CD14-positive monocyte (primary cell): ENCODE measurements at regions not wholly inside any gene's neighbourhood (a gene's known extent, or its start where the extent isn't known, plus 50 kb on each side); places are given as distances from the start of the nearest gene placed in this dataset.

Source experiments
- DNase-seq, 3 donors: peaks; one replicate each; pipeline ENCODE4 v3.0.0-alpha.2; 2011 to 2022
- H2AFZ ChIP-seq: 2 replicates; pipeline ENCODE4 v1.6.0; 2012; ENCODE audit warnings: mild to moderate bottlenecking, low read depth, low read length, inconsistent platforms; ENCODE audit not compliant: insufficient read depth, poor library complexity, severe bottlenecking
- H3K27ac ChIP-seq, 2 donors: 1 replicate in 1 of 2; 2 replicates in 1 of 2; pipeline ENCODE4 v1.5.1; 2012 to 2013; ENCODE audit warnings: low read length in 2 of 2, control low read depth in 1 of 2, inconsistent platforms in 1 of 2, low read depth in 1 of 2, mild to moderate bottlenecking in 1 of 2
- H3K27me3 ChIP-seq, 2 donors: one replicate each; pipeline versions ENCODE4 v1.6.0 to v1.6.1; 2011 to 2013; ENCODE audit warnings: low read length in 2 of 2; ENCODE audit not compliant: control insufficient read depth in 2 of 2, insufficient read depth in 2 of 2
- H3K36me3 ChIP-seq, 2 donors: replicated peaks in 1 of 2; 1 replicate in 1 of 2; 2 replicates in 1 of 2; pipeline versions ENCODE4 v1.5.1 to v1.6.1; 2012 to 2013; ENCODE audit warnings: low read length in 2 of 2, control low read depth in 1 of 2, inconsistent platforms in 1 of 2, mild to moderate bottlenecking in 1 of 2; ENCODE audit not compliant: insufficient read depth in 2 of 2, control insufficient read depth in 1 of 2
- H3K4me1 ChIP-seq, 2 donors: 1 replicate in 1 of 2; 2 replicates in 1 of 2; pipeline versions ENCODE4 v1.5.1 to v1.6.1; 2012 to 2013; ENCODE audit warnings: low read length in 2 of 2, control low read depth in 1 of 2, inconsistent platforms in 1 of 2, mild to moderate bottlenecking in 1 of 2, moderate library complexity in 1 of 2; ENCODE audit not compliant: insufficient read depth in 2 of 2, control insufficient read depth in 1 of 2
- H3K4me2 ChIP-seq: replicated peaks from 2 replicates; pipeline ENCODE3; 2012; ENCODE audit warnings: low read length, moderate library complexity, mild to moderate bottlenecking; ENCODE audit not compliant: poor library complexity, severe bottlenecking; ENCODE audit errors: extremely low read depth
- H3K4me3 ChIP-seq, 3 experiments: fragments of 200-600 bp in 1 of 3; sonication (generic) in 1 of 3; replicated peaks in 1 of 3; 1 replicate in 2 of 3; 2 replicates in 1 of 3; pipeline ENCODE4 v1.5.1; 2011 to 2013; ENCODE audit warnings: low read length in 3 of 3, mild to moderate bottlenecking in 3 of 3, control low read depth in 2 of 3, low read depth in 2 of 3, inconsistent platforms in 1 of 3, moderate library complexity in 1 of 3
- H3K79me2 ChIP-seq: 2 replicates; pipeline ENCODE4 v1.6.0; 2012; ENCODE audit warnings: mild to moderate bottlenecking, control low read depth, inconsistent platforms, low read length, moderate library complexity; ENCODE audit not compliant: insufficient read depth
- H3K9ac ChIP-seq: 2 replicates; pipeline ENCODE4 v1.6.0; 2017; ENCODE audit warnings: low read length, mild to moderate bottlenecking; ENCODE audit not compliant: insufficient read depth, poor library complexity, severe bottlenecking
- H3K9me3 ChIP-seq, 2 donors: replicated peaks in 1 of 2; 1 replicate in 1 of 2; 2 replicates in 1 of 2; pipeline versions ENCODE4 v1.5.1 to v1.6.1; 2012 to 2013; ENCODE audit warnings: low read length in 2 of 2, control low read depth in 1 of 2; ENCODE audit not compliant: control insufficient read depth in 1 of 2, insufficient read depth in 1 of 2
- H4K20me1 ChIP-seq: 2 replicates; pipeline ENCODE4 v1.6.0; 2012; ENCODE audit warnings: mild to moderate bottlenecking, low read length, control low read depth, moderate library complexity; ENCODE audit not compliant: insufficient read depth
- H3K27ac Mint-ChIP-seq, 7 donors: one replicate each; pipeline ENCODE4 v1.8.0; 2020; ENCODE audit warnings: mild to moderate bottlenecking in 7 of 7, mixed read lengths in 7 of 7, moderate library complexity in 6 of 7, inconsistent platforms in 2 of 7
- H3K27me3 Mint-ChIP-seq, 3 donors: one replicate each; pipeline ENCODE4 v1.8.0; 2021 to 2022; ENCODE audit warnings: low read depth in 3 of 3, mild to moderate bottlenecking in 3 of 3, mixed read lengths in 3 of 3, moderate library complexity in 3 of 3, inconsistent platforms in 1 of 3
- H3K36me3 Mint-ChIP-seq, 2 donors: one replicate each; pipeline ENCODE4 v1.8.0; 2020; ENCODE audit warnings: mixed read lengths in 2 of 2, inconsistent platforms in 1 of 2, mild to moderate bottlenecking in 1 of 2
- H3K4me1 Mint-ChIP-seq: one replicate; pipeline ENCODE4 v1.8.0; 2020; ENCODE audit warnings: mild to moderate bottlenecking, mixed read lengths
- H3K4me3 Mint-ChIP-seq, 2 donors: one replicate each; pipeline ENCODE4 v1.8.0; 2020; ENCODE audit warnings: mild to moderate bottlenecking in 2 of 2, mixed read lengths in 2 of 2, moderate library complexity in 1 of 2
- H3K9me3 Mint-ChIP-seq, 7 donors: one replicate each; pipeline ENCODE4 v1.8.0; 2020 to 2022; ENCODE audit warnings: mixed read lengths in 7 of 7, mild to moderate bottlenecking in 6 of 7, moderate library complexity in 6 of 7, inconsistent platforms in 2 of 7
- CTCF ChIP-seq: fragments of 200-600 bp; IDR thresholded peaks from one replicate; pipeline ENCODE4 v1.8.0; 2022; ENCODE audit warnings: antibody characterized with exemption, mild to moderate bottlenecking
- WGBS: methylation state at CpG from one replicate; pipeline ENCODE4 v1.1.5; 2013; ENCODE audit warnings: missing lambda C conversion rate; ENCODE audit not compliant: insufficient coverage; 5-methylcytosine and 5-hydroxymethylcytosine counted together
- intact Hi-C, 2 donors: fragments of 100-400 bp; cut with micrococcal nuclease; formaldehyde crosslinking; loops; one replicate each; pipeline versions ENCODE4 v1.15.0 to v1.15.1; 2023

DNA sequence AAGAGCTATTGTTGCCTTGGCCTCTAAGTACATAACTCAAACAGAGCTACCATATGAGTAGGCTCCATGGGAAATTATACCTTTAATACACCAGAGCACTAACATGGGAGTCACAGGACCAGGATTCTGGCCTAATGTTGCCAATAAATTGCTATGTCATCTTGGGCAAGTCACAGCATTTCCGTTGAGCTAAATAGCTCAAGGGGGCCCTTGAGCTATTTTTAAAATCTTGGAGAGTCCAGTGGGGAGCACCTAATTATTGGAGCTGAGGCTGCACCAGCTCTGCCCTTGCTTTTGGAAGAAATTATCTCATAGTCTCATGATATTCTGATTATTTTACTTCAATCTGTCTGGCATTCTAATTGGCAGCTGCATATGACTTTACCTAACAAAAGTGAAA, 350.8 kb downstream of the ENC1 start:
- Histone ChIP-seq H3K4me1 (peaks cover 17 to 18% of the 10 kb centered on the region in 2 donors), H3K27me3 (no peaks in the 10 kb centered on the region), H3K36me3 (no peaks in the 10 kb centered on the region), H3K27ac (no peak overlapping the region), H2AFZ (no peak overlapping the region), H3K9ac (no peak overlapping the region), H3K79me2 (no peaks in the 10 kb centered on the region), H3K4me3 (no peak overlapping the region), H3K4me2 (no peak overlapping the region), H4K20me1 (no peaks in the 10 kb centered on the region), H3K9me3 (no peaks in the 10 kb centered on the region)
- WGBS = 20% methylated on average over 1 of the region's 1 CpG
- intact Hi-C loops = no loop called here
- peak in 1 of 3 donors; percentile 36 for DNase-seq
- TF ChIP-seq CTCF = no peak
- H3K4me3 Mint-ChIP-seq = no peak overlapping the region
- H3K27me3 Mint-ChIP-seq = peaks cover under 1 to 9% (median 2%) of the 10 kb centered on the region in 3 donors
- H3K9me3 Mint-ChIP-seq = peaks cover 0 to 4% (median 0%) of the 10 kb centered on the region in 7 donors
- no peaks in the 10 kb centered on the region for H3K36me3 Mint-ChIP-seq
- no peak overlapping the region for H3K27ac Mint-ChIP-seq
- H3K4me1 Mint-ChIP-seq = peaks cover 9% of the 10 kb centered on the region

DNA sequence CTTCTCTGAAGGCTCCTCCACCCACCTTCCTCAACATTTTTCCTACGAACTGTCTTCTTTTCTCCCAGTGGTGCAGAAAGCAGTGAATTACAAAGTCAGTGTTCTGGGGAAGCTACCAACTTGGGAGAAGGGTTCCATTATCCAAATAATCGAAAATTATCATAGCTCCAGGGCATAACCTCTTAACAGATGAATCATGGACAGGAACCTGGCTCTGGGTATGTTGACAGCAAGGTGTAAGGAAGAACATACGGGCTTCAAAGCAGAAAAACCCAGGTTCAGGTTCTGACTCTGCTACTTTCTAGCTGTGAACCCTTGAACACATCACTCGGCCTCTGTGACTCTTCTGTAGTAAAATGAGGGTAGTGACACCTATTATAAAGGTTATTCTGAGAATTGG, 351.3 kb downstream of the ENC1 start:
- H3K27ac Mint-ChIP-seq = no peak overlapping the region
- no peak overlapping the region for H3K4me3 ChIP-seq
- H3K4me2 ChIP-seq = no peak overlapping the region
- no peak overlapping the region for H2AFZ ChIP-seq
- no peak overlapping the region for H3K4me3 Mint-ChIP-seq
- peaks cover 13% of the 10 kb centered on the region in 2 donors for H3K4me1 ChIP-seq
- H3K79me2 ChIP-seq = no peaks in the 10 kb centered on the region
- H3K27ac ChIP-seq = no peak overlapping the region
- no CpG with 5 or more reads among the region's 4 CpGs for WGBS
- DNase-seq = no peak
- peaks cover 2 to 9% (median 3%) of the 10 kb centered on the region in 3 donors for H3K27me3 Mint-ChIP-seq
- H4K20me1 ChIP-seq = no peaks in the 10 kb centered on the region
- no peak for TF ChIP-seq CTCF
- no peaks in the 10 kb centered on the region for H3K9me3 ChIP-seq
- H3K9ac ChIP-seq = no peak overlapping the region
- intact Hi-C loops = no loop called here
- H3K9me3 Mint-ChIP-seq = peaks cover 0 to 4% (median 0%) of the 10 kb centered on the region in 7 donors
- peaks cover 9% of the 10 kb centered on the region for H3K4me1 Mint-ChIP-seq
- no peaks in the 10 kb centered on the region for H3K36me3 Mint-ChIP-seq
- H3K27me3 ChIP-seq = no peaks in the 10 kb centered on the region
- no peaks in the 10 kb centered on the region for H3K36me3 ChIP-seq
